ENCODE measurements at regions not wholly inside any gene's neighbourhood (a gene's known extent, or its start where the extent isn't known, plus 50 kb on each side); places are given as distances from the start of the nearest gene placed in this dataset.
"Not testable (repeated sequence)": the region's sequence is repeated elsewhere in the genome, so short reads cannot be mapped to it uniquely, and the experiment has no call there.

GRCh38 chr4:79820427-79820826 is 252.6 kb downstream of the ANTXR2 start:
- H3K4me1 Mint-ChIP-seq = no peaks in the 10 kb centered on the region
- no peaks in the 10 kb centered on the region for H3K27me3 Mint-ChIP-seq (ENCODE audit: insufficient read depth)

GRCh38 chr4:79807933-79808332 is 265.1 kb downstream of the ANTXR2 start:
- 95% methylated on average over 2 of the region's 2 CpGs; no CpG with 5 or more reads in 1 of the 2 experiments for WGBS, 2 experiments (ENCODE audit: insufficient coverage in 1 of 2, insufficient read length in 1 of 2)
- not testable (repeated sequence) for H3K4me1 ChIP-seq (ENCODE audit: control insufficient read depth, insufficient read depth, low read length); H3K27me3 ChIP-seq (ENCODE audit: control insufficient read depth, insufficient read depth, low read length, poor library complexity, severe bottlenecking); H3K4me1 Mint-ChIP-seq; H3K9me3 ChIP-seq (ENCODE audit: control insufficient read depth, low read length); H3K27me3 Mint-ChIP-seq (ENCODE audit: insufficient read depth); H3K36me3 ChIP-seq (ENCODE audit: control insufficient read depth, insufficient read depth, low read length); H3K4me3 Mint-ChIP-seq; H3K4me3 ChIP-seq (ENCODE audit: low read length); H3K9ac ChIP-seq (ENCODE audit: extremely low read depth, low read length, poor library complexity, severe bottlenecking); DNase-seq; H3K27ac ChIP-seq (ENCODE audit: low read depth, low read length); H3K27ac Mint-ChIP-seq; H3K36me3 Mint-ChIP-seq (ENCODE audit: low read depth)
- H3K9me3 Mint-ChIP-seq = peaks cover 17% of the 10 kb centered on the region

More at GRCh38 chr4:79820427-79820826, 252.6 kb downstream of the ANTXR2 start:
- peak; percentile 40 for TF ChIP-seq CTCF (conservative IDR thresholded peaks at IDR 0.05)
- Histone ChIP-seq H3K27ac (ENCODE audit: low read depth, low read length) (no peak overlapping the region), H3K9me3 (ENCODE audit: control insufficient read depth, low read length) (peaks cover 15% of the 10 kb centered on the region), H3K4me3 (ENCODE audit: low read length) (no peak overlapping the region), H3K9ac (ENCODE audit: extremely low read depth, low read length, poor library complexity, severe bottlenecking) (no peak overlapping the region), H3K4me1 (ENCODE audit: control insufficient read depth, insufficient read depth, low read length) (no peaks in the 10 kb centered on the region), H3K27me3 (ENCODE audit: control insufficient read depth, insufficient read depth, low read length, poor library complexity, severe bottlenecking) (no peaks in the 10 kb centered on the region), H3K36me3 (ENCODE audit: control insufficient read depth, insufficient read depth, low read length) (no peaks in the 10 kb centered on the region)
- Mint-ChIP-seq H3K36me3 (ENCODE audit: low read depth) (no peaks in the 10 kb centered on the region), H3K27ac (no peak overlapping the region), H3K4me3 (no peak overlapping the region), H3K9me3 (peaks cover 17% of the 10 kb centered on the region)
- DNase-seq = peak; percentile 40

GRCh38 chr4:79798047-79798446 is 275.0 kb downstream of the ANTXR2 start:
- peaks cover 10% of the 10 kb centered on the region for H3K9me3 ChIP-seq (ENCODE audit: control insufficient read depth, low read length)
- no peaks in the 10 kb centered on the region for H3K36me3 Mint-ChIP-seq (ENCODE audit: low read depth)
- H3K27me3 Mint-ChIP-seq (ENCODE audit: insufficient read depth) = no peaks in the 10 kb centered on the region
- H3K4me1 ChIP-seq (ENCODE audit: control insufficient read depth, insufficient read depth, low read length) = no peaks in the 10 kb centered on the region
- H3K4me3 ChIP-seq (ENCODE audit: low read length) = no peak overlapping the region
- H3K27ac Mint-ChIP-seq = no peak overlapping the region
- DNase-seq = no peak
- WGBS, 2 experiments (ENCODE audit: insufficient coverage in 1 of 2, insufficient read length in 1 of 2) = 80 to 84% methylated on average over 1 to 3 of the region's 3 CpGs
- H3K9ac ChIP-seq (ENCODE audit: extremely low read depth, low read length, poor library complexity, severe bottlenecking) = no peak overlapping the region
- no peak overlapping the region for H3K4me3 Mint-ChIP-seq
- TF ChIP-seq CTCF (conservative IDR thresholded peaks at IDR 0.05) = no peak
- H3K36me3 ChIP-seq (ENCODE audit: control insufficient read depth, insufficient read depth, low read length) = no peaks in the 10 kb centered on the region
- no peak overlapping the region for H3K27ac ChIP-seq (ENCODE audit: low read depth, low read length)
- H3K9me3 Mint-ChIP-seq = peaks cover 10% of the 10 kb centered on the region
- no peaks in the 10 kb centered on the region for H3K27me3 ChIP-seq (ENCODE audit: control insufficient read depth, insufficient read depth, low read length, poor library complexity, severe bottlenecking)
- H3K4me1 Mint-ChIP-seq = no peaks in the 10 kb centered on the region

- no peak overlapping the region for H3K9ac ChIP-seq (ENCODE audit: extremely low read depth, low read length, poor library complexity, severe bottlenecking)
- DNase-seq = no peak
- 95% methylated on average over 4 of the region's 4 CpGs; no CpG with 5 or more reads in 1 of the 2 experiments for WGBS, 2 experiments (ENCODE audit: insufficient coverage in 1 of 2, insufficient read length in 1 of 2)
- H3K36me3 Mint-ChIP-seq (ENCODE audit: low read depth) = no peaks in the 10 kb centered on the region
- H3K4me3 Mint-ChIP-seq = no peak overlapping the region
- no peak overlapping the region for H3K4me3 ChIP-seq (ENCODE audit: low read length)
- H3K27me3 Mint-ChIP-seq (ENCODE audit: insufficient read depth) = no peaks in the 10 kb centered on the region
- TF ChIP-seq CTCF (conservative IDR thresholded peaks at IDR 0.05) = no peak
- H3K4me1 ChIP-seq (ENCODE audit: control insufficient read depth, insufficient read depth, low read length) = no peaks in the 10 kb centered on the region
- H3K27ac Mint-ChIP-seq = no peak overlapping the region
- no peaks in the 10 kb centered on the region for H3K36me3 ChIP-seq (ENCODE audit: control insufficient read depth, insufficient read depth, low read length)
- H3K27ac ChIP-seq (ENCODE audit: low read depth, low read length) = no peak overlapping the region
- peaks cover 10% of the 10 kb centered on the region for H3K9me3 ChIP-seq (ENCODE audit: control insufficient read depth, low read length)
- peaks cover 12% of the 10 kb centered on the region for H3K9me3 Mint-ChIP-seq
- H3K27me3 ChIP-seq (ENCODE audit: control insufficient read depth, insufficient read depth, low read length, poor library complexity, severe bottlenecking) = no peaks in the 10 kb centered on the region
- no peaks in the 10 kb centered on the region for H3K4me1 Mint-ChIP-seq
Observed at GRCh38 chr4:79796948-79797347, 276.1 kb downstream of the ANTXR2 start.

Measured in endodermal cell (in vitro differentiated cells).